Daoy (cell line): ENCODE measurements at regions not wholly inside any gene's neighbourhood (a gene's known extent, or its start where the extent isn't known, plus 50 kb on each side); places are given as distances from the start of the nearest gene placed in this dataset.

Experiments
- DNase-seq: peaks from one replicate; pipeline ENCODE4 v3.0.0-alpha.2; 2015; ENCODE audit warnings: low read depth

DNA sequence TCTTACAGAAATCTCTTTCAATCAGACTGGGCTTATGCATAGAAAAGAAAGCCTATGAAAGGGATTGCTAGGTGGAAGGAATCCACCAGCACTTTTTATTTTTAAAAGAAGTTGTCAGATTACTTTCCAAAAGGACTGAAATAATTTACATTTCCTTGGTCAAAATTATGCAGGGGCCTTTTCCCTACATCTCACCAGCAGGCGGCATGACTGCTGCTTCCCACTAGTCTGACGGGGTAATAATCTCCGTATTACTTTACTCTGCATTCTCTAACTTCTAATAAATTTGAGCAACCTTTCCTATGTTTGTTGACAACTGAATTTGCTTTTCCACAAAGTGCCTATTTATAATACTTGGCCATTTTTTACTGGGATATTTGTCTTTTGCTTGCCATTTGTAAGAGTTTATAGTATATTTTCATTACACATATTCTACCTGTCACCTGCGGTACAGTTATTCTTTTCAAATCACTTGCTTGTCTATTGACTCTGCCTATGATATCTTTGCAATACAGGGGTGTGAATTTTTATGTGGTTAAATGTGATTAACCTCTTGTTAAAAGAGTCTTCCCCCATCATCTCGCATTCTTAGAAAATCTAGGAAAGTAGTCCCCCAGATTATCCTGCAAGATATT lies 51.9 kb upstream of the USP47 start:
- peak; percentile 15 for DNase-seq

DNA sequence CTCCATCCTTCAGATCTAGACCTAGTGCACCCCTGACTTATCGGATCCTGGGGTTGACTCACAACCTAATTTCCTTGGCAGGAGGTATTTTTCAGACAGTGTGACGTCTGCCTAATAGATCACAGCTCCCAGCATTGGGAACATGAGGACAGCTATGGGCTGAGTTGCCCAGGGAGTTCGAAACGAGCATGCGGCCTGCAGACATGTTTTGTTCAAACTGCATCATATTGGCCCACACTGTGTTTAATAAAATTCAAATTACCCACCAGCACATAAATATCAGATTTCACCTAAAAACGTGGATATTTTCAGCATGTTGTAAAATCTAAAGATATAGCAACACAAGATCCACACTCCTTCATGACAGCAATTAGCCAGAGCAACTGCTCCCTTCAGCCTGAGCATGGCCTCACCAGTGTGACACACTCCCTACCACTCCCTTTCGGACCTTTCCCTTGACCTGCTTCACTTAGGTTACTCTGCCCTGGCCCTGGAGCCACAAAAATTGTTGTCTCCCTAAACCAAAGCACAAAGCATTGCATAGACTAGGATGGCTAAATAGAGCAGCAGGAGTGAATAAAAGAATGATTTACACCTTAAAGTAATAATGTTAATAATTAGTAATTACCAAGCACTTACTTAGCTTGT lies 53.6 kb upstream of the USP47 start:
- no peak for DNase-seq

DNA sequence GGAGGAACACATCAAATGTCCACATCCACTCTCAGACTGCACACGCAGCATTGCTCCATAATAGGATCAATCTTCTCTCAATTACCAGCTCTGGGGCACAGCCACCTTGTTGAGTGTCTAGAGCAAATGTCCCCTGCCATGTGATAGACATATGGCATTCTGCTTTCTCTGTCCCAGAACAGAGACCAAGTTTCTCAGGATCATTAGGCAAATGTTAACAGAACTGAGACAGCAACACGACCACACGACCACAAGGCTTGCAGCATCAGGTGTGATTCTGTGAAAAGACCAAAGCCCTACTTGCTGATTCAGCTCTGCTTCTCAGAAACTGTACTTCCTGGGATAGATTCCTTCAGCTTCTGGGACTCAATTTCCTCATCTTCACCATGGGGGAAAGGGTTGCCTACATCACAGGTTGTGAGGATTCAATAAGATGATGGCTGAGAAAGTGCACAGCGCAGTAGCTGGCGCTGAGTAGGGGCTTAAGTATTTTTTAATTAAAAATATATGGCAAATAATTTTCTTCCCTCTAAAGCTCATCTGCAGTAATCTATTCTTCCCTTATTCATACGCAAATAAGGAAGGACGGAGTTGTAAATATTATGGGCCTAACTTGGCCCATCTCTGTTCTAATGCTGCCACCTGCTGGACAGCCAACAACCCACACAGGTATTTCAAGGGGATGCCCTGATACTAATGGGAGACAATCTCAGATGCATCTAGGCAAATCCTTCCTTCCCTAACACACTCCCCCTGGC lies 54.3 kb upstream of the USP47 start:
- DNase-seq = peak; percentile 67

DNA sequence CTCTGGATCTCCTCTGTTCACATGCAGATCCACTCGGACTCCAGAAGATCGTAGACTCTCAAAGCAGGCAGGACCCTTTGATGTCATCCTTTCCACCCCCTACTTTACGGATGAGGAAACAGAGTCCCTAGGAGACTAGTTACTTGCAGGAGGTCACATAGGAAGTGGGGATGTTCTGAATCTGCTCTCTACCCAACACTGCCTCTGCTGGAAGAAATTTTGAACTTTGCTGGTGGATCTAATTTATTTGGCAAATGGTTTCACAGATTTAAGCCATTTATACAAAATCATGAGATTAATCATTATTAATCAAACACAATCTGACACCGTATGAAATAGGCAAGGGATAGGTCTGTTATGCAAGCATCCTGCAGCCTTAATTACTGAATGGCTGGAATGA lies 55.0 kb upstream of the USP47 start:
- no peak for DNase-seq

DNA sequence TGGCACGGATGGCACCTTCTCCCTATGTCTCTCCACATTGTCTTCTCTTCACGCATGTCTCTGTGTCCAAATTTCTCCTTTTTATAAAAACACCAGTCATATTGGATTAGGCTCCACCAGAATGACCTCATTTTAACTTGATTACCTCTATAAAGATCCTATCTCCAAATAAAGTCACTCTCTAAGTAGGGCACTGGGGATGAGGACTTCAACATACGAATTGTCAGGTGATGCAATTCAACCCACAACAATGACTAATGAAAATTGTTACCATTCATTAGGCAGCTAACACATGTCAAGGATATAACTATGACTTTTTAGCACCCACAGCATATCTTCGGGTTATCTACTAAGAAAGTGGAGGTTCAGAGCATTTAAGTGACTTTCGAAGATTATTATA lies 55.5 kb upstream of the USP47 start:
- DNase-seq = no peak

DNA sequence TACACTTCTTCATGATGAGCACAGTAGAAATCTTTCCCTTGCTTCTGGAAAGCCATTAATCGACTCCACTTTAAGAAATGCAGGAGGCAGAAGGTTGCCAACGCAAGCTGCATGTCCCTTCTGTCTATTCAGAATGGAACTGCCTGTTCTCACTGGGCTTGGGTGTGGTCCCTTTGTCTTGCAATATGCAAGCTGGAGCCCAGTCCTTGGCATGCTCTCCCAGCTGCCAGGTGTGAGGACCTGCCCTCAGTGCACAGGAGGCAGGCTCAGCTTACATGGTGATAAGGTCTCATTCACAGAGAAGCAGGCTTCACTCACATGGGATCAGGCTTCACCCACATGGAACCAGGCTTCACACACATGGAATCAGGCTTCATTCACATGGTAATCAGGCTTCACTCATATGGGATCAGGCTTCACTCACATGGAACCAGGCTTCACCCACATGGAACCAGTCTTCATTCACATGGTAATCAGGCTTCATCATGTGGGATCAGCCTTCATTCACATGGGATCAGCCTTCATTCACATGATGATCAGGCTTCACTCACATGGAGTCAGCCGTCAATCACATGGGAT lies 59.2 kb upstream of the USP47 start:
- no peak for DNase-seq

DNA sequence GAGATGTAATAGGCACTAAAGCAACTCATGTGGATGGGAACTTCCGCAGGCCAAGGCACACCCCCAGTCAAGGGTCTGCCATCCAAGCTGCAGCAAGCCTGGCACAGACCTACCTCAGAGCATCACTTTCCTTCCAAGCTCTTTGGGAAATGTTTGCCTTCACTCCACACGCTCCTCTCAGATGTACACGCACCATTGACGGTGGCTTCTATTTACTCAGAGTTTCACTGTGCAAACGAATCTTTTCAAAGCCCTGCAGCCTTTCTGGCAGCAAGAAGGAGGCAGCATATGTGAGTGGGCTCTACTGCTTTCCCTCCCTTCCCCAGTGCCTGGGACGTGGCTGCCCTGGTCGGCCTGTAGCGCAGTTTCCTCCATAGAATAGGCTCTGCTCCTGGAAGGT lies 60.9 kb upstream of the USP47 start:
- no peak for DNase-seq

DNA sequence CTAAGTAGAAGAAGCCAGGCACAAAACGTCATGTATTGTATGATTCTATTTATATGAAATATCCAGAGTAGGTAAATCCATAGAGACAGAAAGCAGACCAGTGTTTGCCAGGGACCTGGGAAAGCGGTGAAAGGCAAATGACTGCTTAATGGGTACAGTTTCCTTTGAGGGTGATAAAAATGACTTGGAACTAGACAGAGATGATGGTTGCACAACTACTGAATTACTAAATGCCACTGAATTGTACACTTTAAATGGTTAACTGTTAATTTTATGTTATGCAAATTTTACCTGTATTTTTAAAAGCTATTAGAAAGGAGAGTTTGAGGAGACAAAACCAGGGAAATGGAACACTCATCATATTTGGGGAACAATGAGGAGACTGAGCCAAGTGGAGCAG lies 61.8 kb upstream of the USP47 start:
- DNase-seq = no peak

DNA sequence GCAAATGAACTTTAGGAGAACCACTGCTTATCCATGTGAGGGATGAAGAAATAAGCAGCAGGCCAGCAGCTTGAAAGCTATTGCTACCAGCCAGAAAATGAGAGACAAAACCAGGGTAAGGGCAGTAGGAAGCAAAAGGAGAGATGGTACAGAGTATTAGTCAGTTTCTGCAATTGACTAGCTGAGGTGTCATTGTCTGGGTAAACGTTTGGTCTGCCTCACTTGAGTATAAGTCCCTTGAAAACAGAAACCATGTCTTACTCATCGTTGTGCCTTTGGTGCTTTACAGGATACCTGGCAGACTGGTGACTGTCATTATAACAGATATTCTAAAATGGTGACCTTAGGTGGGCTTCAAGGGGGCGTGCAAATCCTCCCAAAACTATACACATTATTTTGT lies 63.9 kb upstream of the USP47 start:
- no peak for DNase-seq

DNA sequence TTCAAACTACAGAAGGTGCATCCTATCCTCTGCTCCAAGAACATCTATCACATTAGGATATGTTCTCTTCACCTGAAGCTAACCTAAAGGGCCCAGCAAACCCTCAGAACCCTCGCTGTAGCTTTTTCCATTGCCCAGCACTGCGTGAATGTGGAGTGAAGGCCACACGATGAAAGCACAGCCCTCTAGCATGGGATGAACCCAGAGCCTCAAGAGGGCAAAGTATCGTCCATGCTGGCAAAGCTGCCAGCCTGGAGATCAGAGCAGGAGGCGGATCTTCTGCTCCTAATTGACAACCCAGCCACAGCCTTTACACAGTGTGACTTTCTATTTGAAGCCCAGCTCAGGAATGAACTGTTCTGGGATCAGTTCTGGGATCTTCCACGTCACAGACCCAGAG lies 65.1 kb upstream of the USP47 start:
- DNase-seq = no peak

DNA sequence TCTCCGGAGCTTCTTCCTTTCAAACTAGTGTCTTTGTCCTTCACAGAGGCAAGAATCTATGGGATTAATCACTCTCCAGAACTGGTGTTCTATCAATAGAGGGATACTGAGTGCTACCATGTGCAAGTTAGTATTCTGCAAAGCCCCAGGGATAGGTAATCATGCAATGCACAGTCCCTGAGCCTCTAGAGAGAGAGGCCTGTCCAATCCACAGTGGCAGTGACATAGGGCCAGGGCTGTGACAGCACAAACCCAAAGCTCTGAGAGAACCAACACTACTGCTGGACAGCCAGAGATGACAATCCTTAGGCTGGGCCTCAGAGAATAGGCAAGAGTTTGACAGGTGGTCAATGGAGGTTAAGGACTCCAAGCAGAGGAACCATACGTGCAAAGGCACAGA lies 66.8 kb upstream of the USP47 start:
- no peak for DNase-seq

DNA sequence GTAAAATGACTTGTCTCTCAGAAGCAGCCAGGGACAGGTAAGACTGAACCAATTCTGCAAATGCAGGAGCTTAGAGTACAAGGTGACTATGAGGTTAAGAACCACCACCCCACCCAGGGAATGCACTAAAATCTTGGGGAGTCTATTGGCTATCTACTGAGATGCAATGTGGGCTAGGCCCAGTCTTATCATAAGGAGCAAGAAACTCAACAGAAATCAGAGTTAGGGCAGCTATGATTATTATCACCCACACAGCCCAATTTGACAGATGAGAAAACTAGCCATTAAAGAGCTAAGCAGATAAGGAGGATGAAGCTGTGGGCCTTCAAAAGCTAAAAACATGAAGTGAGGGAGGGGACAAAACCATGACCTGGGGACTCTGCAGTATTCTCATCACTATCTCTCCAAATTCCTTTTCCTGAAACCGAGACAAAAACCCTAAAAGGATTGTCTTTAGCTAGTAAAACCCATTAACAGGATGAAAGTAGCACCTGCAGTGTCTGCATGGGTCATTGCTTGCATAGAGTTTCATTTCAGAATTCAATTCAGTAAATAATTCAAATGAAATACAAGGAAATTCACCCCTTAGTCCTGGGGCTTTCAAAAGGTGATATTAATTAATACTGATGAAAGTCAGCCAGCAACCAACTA lies 68.8 kb upstream of the USP47 start:
- DNase-seq = no peak

DNA sequence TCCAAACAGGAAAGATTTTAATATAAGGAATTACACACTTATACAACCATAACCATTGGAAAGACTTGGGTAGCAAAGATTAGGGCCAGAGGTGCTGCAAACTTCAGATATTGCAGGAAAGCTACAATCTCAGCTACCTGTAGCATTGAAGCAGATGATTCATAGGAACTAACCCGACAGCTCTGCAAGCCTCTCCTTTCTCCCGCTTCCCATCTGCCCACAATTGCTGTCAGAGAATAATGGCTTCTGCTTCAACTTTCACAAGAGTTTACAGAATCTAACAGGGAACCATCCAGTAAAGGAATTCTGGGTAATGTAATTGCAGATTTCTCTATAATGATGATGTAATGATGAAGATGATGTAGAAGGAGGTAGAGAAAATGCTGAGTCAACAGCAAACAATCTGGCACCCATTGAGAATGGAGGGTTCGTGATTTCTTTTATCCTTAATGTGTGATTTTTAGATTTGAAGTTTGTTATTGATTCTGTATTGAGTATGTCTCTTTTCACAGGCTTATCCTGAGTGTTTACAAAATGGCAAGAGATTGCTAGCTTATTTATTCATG lies 70.8 kb upstream of the USP47 start:
- no peak for DNase-seq

DNA sequence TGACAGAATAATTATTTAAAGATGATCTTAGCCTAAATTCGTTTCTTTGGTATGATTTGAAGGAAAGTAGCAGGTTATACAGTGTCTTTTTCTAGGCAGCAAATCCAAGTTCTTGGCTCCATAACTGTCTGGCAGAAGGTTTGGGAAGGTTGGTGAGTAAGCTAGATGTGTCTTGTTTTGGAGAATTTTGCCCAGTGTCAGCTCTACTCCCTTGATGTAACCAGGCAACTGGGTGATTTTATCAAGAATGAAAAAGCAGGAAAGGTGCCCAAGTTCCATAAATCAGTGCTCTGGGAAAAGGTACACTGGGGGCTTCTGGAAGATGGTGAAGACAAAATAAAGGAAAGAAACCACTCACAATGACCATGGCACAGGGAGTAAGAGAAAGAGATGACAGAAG lies 71.5 kb upstream of the USP47 start:
- DNase-seq = no peak

DNA sequence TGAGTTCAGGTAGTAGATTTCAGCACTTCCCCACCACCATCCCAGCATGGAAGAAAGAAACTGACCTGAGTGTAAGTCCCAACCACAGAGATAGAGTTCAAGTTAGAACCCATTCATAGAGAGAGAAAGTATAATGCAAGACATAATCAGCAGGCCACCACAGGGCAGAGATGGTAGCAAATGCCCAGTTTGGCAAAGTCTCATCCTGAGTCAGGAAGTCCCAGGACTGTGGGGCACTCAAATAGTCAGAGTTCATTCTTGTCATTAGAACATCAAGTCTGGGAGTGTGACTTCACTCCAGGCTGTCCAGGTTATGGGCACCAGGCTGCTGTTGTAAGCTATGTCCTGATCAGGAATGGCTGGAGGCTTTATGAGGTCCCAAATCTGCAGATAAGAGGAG lies 72.0 kb upstream of the USP47 start:
- no peak for DNase-seq

DNA sequence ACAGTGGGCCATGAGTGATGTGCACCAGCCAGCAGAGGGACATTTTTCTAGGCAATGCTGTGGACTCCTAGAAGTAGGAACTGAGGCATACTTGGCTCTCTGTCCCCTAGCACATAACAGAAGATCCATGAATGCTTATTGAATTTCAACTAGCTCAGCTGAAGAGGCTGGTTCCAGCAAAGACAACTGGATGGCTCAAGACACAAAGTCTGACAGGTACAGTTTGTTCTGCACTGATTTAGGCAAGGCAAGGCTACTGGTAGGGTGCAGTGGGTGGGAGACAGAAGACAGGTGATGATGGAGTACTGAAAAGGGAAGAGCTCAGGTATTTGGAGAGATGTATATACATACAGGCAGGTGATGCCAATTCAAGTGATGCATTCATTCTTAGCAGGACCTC lies 72.4 kb upstream of the USP47 start:
- no peak for DNase-seq

DNA sequence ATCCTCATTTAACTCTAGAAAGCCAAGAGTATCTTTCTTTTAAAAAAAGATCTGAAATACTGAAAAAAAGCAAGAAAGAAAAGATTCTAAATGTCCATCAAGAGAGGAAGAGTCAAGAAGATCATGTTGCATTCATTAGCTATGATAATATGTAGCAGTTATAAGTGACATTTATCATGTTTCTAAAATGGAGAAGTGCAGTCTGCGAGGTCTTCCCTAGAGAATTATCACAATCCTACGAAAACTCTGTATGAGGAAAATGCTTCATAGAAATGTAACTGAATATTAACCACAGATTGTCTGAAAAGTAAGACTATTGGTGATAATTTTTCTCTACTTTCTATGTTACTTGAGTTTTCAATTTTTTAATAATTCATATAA lies 77.4 kb upstream of the USP47 start:
- no peak for DNase-seq

DNA sequence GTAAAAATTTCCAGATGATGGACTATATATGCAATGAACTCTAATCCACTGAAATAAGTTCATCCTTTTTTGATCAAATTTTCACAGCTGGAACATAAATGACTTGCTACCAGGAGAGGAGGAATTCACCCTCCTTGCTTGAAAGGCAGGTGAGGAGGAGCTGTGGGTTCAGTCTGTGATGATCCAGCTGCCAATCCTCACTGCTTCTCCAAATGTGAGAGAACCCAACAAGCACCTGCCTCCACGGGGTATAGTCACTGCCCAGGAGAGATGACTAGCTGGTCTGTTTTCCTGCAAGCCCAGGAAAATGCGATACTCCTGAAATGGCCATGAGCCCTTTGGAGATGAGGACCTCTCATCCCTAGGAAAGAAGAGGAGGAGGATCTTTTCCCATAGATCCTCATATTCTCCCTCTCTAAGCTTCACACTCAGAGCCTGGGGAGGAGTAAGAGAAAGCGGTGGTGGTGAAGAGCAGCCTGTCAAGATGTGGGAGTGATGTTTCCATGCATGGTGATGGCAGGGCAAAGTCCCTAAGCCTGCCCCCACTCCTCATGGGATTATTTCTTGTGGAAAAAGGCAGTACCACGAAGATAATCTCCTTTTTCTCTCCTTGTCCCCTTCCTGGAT lies 77.9 kb upstream of the USP47 start:
- no peak for DNase-seq

DNA sequence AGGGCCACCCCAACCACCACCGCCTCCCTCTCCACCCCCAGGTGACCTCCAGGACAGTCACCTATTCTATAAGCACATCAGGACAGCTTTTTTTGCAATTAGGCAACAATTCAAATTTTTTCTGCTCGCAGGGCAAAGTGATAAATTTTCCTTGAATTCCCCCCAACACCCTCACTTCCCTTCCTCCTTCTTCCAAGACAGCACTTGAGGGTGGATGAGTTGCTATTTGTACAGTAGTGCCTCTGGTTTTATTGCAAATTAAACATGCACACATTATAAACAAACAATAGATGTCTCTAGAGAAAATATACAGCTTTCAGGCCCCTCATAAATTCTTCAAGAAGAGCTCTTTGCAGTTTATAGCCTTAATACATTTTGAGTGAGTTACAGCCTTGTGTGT lies 80.9 kb upstream of the USP47 start:
- DNase-seq = no peak

DNA sequence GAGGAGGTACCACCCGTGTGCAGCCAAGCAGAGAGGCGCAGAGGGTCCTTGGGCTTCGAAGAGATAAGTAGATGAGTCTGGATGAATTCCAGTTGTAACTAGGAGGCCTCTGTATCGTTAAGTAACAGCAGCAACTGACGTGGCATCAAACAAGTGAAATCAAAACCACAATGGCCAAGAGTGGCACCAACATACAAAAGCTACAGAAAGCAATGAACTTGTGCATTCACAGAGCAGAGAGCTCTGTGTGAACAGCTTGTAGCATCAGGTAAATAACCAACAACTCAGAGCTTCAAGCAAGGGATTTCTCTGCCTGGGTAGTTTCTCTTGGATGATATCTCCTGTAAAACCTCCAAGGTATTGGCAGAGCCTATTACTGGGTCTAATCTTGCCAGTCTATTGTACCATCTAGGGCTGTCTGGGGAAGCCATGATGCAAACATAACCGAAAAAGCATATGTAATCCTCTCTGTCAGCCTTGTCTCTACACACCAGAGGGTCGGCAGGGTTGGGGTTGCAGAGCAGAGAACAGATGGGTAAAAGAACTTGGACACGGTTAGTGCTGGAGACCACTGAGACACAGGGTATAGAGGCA lies 83.1 kb upstream of the USP47 start:
- DNase-seq = no peak

DNA sequence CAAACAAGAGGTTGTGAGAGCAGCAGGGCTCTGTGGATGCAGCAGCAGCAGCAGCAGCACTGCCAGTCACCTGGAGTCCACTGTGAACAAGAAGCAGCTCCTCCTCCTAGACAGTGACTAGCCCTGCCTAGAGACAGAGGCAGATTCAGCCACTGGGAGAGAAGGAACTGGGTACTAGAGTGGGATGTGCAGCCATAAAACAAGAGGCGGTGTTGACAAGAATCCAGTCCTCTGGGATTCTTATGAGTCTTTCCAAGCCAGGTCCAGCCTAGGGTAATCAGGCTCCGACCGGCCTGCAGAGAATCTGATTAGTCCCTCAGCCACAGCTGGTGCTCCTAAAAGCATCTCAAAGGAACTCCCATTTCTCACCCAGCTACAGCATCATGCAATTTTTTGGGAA lies 83.9 kb upstream of the USP47 start:
- no peak for DNase-seq
